ENCODE measurements at regions not wholly inside any gene's neighbourhood (a gene's known extent, or its start where the extent isn't known, plus 50 kb on each side); places are given as distances from the start of the nearest gene placed in this dataset.

DNA sequence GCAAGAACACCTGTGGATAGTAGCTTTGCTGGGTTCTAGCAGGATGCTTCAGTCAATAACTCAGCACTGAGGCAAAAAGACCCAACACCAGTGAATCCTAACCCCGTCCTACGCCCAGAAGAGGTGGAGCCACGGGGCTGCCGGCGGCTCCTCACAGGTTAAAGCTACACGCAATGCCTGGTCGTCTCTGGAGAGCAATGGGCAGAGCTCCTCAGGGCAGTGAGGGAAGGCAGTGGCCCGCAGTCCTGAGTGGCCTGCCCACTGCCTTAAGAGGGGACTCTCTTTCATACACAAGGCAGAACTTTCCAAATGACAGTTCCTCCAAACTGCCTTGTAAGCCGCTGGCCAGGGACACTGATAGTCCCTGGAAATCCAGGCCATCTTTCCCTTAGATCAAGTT is 244.2 kb upstream of the IRX2 start:
- TF ChIP-seq, protein P1, sequence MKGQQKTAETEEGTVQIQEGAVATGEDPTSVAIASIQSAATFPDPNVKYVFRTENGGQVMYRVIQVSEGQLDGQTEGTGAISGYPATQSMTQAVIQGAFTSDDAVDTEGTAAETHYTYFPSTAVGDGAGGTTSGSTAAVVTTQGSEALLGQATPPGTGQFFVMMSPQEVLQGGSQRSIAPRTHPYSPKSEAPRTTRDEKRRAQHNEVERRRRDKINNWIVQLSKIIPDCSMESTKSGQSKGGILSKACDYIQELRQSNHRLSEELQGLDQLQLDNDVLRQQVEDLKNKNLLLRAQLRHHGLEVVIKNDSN (IDR thresholded peaks at IDR 0.05; ENCODE audit: borderline replicate concordance, extremely low read length, insufficient read depth, low read depth, low read length) = no peak
- TF ChIP-seq, protein P2, sequence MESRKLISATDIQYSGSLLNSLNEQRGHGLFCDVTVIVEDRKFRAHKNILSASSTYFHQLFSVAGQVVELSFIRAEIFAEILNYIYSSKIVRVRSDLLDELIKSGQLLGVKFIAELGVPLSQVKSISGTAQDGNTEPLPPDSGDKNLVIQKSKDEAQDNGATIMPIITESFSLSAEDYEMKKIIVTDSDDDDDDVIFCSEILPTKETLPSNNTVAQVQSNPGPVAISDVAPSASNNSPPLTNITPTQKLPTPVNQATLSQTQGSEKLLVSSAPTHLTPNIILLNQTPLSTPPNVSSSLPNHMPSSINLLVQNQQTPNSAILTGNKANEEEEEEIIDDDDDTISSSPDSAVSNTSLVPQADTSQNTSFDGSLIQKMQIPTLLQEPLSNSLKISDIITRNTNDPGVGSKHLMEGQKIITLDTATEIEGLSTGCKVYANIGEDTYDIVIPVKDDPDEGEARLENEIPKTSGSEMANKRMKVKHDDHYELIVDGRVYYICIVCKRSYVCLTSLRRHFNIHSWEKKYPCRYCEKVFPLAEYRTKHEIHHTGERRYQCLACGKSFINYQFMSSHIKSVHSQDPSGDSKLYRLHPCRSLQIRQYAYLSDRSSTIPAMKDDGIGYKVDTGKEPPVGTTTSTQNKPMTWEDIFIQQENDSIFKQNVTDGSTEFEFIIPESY (IDR thresholded peaks at IDR 0.05) = no peak
- TF ChIP-seq SREBF2 (IDR thresholded peaks at IDR 0.05; ENCODE audit: low read length) (no peak), BCL11A (IDR thresholded peaks at IDR 0.05; ENCODE audit: low read depth, low read length) (no peak), POU2F2 (IDR thresholded peaks at IDR 0.05; ENCODE audit: borderline replicate concordance, low read depth, low read length) (no peak), JUNB (IDR thresholded peaks at IDR 0.05) (no peak), MEF2A (IDR thresholded peaks at IDR 0.05; ENCODE audit: insufficient read depth, low read depth, low read length) (no peak), RB1 (IDR thresholded peaks at IDR 0.05; ENCODE audit: borderline replicate concordance) (no peak), POLR2A (IDR thresholded peaks at IDR 0.05; ENCODE audit: low read depth, low read length) (no peak), SIN3A (IDR thresholded peaks at IDR 0.05; ENCODE audit: low read depth, low read length) (no peak), ZSCAN29 (IDR thresholded peaks at IDR 0.05) (no peak), ETV6 (conservative IDR thresholded peaks at IDR 0.05 in 1 of 2, IDR thresholded peaks at IDR 0.05 in 1 of 2; ENCODE audit: borderline replicate concordance in 1 of 2, low read depth in 1 of 2) (no peak), SMARCA5 (IDR thresholded peaks at IDR 0.05) (no peak), ZNF217 (IDR thresholded peaks at IDR 0.05) (no peak), NFYA (IDR thresholded peaks at IDR 0.05; ENCODE audit: borderline replicate concordance, low read depth, low read length) (no peak)
- TF ChIP-seq, protein P3, sequence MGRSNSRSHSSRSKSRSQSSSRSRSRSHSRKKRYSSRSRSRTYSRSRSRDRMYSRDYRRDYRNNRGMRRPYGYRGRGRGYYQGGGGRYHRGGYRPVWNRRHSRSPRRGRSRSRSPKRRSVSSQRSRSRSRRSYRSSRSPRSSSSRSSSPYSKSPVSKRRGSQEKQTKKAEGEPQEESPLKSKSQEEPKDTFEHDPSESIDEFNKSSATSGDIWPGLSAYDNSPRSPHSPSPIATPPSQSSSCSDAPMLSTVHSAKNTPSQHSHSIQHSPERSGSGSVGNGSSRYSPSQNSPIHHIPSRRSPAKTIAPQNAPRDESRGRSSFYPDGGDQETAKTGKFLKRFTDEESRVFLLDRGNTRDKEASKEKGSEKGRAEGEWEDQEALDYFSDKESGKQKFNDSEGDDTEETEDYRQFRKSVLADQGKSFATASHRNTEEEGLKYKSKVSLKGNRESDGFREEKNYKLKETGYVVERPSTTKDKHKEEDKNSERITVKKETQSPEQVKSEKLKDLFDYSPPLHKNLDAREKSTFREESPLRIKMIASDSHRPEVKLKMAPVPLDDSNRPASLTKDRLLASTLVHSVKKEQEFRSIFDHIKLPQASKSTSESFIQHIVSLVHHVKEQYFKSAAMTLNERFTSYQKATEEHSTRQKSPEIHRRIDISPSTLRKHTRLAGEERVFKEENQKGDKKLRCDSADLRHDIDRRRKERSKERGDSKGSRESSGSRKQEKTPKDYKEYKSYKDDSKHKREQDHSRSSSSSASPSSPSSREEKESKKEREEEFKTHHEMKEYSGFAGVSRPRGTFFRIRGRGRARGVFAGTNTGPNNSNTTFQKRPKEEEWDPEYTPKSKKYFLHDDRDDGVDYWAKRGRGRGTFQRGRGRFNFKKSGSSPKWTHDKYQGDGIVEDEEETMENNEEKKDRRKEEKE (IDR thresholded peaks at IDR 0.05) = no peak
- SMC1A ChIA-PET (ENCODE audit: uncharacterized antibody, unreplicated experiment) = no interaction called here
- POLR2A ChIA-PET = no interaction called here
- H4K20me1 ChIP-seq (ENCODE audit: control insufficient read depth, insufficient read depth) = no peaks in the 10 kb centered on the region
- BruUV-seq (replicated peaks) = no TSS peak
- no peak overlapping the region for H3K9ac ChIP-seq (ENCODE audit: control insufficient read depth, insufficient read depth, low read length)
- intact Hi-C loops (cut with micrococcal nuclease; ENCODE audit: unreplicated experiment) (no loop called here), in situ Hi-C loops (cut with MboI) (no loop called here)
- no peak overlapping the region for H3K4me2 ChIP-seq (ENCODE audit: control insufficient read depth, insufficient read depth)
- no peaks in the 10 kb centered on the region for H3K79me2 ChIP-seq (ENCODE audit: control insufficient read depth, insufficient read depth, low read length)
- no peaks in the 10 kb centered on the region for H3K36me3 ChIP-seq (ENCODE audit: control insufficient read depth in 2 of 2, insufficient read depth in 2 of 2, low read length in 1 of 2)
- no peak overlapping the region for H3K27ac ChIP-seq (ENCODE audit: control insufficient read depth, insufficient read depth)
- 39% methylated on average over 9 of the region's 9 CpGs for WGBS (ENCODE audit: insufficient coverage, insufficient replicate concordance, low lambda C conversion rate, missing lambda C conversion rate)
- H3K4me3 ChIP-seq = no peak overlapping the region
- no peaks in the 10 kb centered on the region for H3K4me1 ChIP-seq (ENCODE audit: control insufficient read depth, insufficient read depth, low read length)
- DNase-seq (ENCODE audit: low read depth, low spot score) = no peak
- CTCF ChIA-PET = interaction anchor here (1.2 kb wide), 1 partner anchor 488 kb away, joined by 3 read pairs; no protein-coding TSS in a partner anchor
- ATAC-seq = no peak
- RAD21 ChIA-PET (ENCODE audit: unreplicated experiment) = no interaction called here
- no peaks in the 10 kb centered on the region for H3K27me3 ChIP-seq (replicated peaks in 1 of 2; ENCODE audit: control insufficient read depth in 2 of 2, insufficient read depth in 2 of 2, low read length in 1 of 2)
- no peaks in the 10 kb centered on the region; the same call in 2 of the 3 replicates for H3K9me3 ChIP-seq (replicated peaks; ENCODE audit: control insufficient read depth, insufficient read depth, low read length)
- no peak for FAIRE-seq
- no peak overlapping the region for H2AFZ ChIP-seq (ENCODE audit: control insufficient read depth, low read depth, low read length)
